DOHH2 (cell line): ENCODE measurements at regions not wholly inside any gene's neighbourhood (a gene's known extent, or its start where the extent isn't known, plus 50 kb on each side); places are given as distances from the start of the nearest gene placed in this dataset.

Experiments
- H3F3A ChIP-seq: fragments of 200-600 bp; sonication (generic), shearing (Covaris generic); 2 replicates; pipeline ENCODE4 v1.6.0; 2016; ENCODE audit warnings: antibody characterized with exemption, mild to moderate bottlenecking; ENCODE audit not compliant: control insufficient read depth, insufficient read depth
- H3K27ac ChIP-seq: fragments of 200-600 bp; sonication (generic); 2 replicates; pipeline ENCODE4 v1.5.1; 2014; ENCODE audit warnings: low read depth, mild to moderate bottlenecking, low read length, moderate library complexity
- H3K27me3 ChIP-seq: fragments of 200-600 bp; sonication (generic); 2 replicates; pipeline ENCODE4 v1.6.1; 2014; ENCODE audit warnings: mild to moderate bottlenecking, low read length, mixed read lengths; ENCODE audit not compliant: control insufficient read depth
- H3K36me3 ChIP-seq: fragments of 200-600 bp; sonication (generic); 2 replicates; pipeline ENCODE4 v1.6.1; 2014; ENCODE audit warnings: mild to moderate bottlenecking, low read length, moderate library complexity, mixed read lengths; ENCODE audit not compliant: control insufficient read depth
- H3K4me1 ChIP-seq: fragments of 200-600 bp; sonication (generic); 2 replicates; pipeline ENCODE4 v1.6.1; 2014; ENCODE audit warnings: mild to moderate bottlenecking, low read length, mixed read lengths; ENCODE audit not compliant: control insufficient read depth
- H3K4me2 ChIP-seq: fragments of 200-600 bp; sonication (generic); 2 replicates; pipeline ENCODE4 v1.6.0; 2014; ENCODE audit warnings: mild to moderate bottlenecking, low read length, moderate library complexity
- H3K4me3 ChIP-seq: fragments of 200-600 bp; sonication (generic); 2 replicates; pipeline ENCODE4 v1.5.1; 2014; ENCODE audit warnings: mild to moderate bottlenecking, low read length, mixed read lengths
- H3K79me2 ChIP-seq: fragments of 200-600 bp; sonication (generic); 2 replicates; pipeline ENCODE4 v1.6.1; 2014; ENCODE audit warnings: mild to moderate bottlenecking, low read length, mixed read lengths; ENCODE audit not compliant: control insufficient read depth
- H3K9me2 ChIP-seq: fragments of 200-600 bp; sonication (generic); replicated peaks from 2 replicates; pipeline ENCODE4 v1.6.1; 2014; ENCODE audit warnings: mild to moderate bottlenecking, low read length, mixed read lengths; ENCODE audit not compliant: control insufficient read depth
- H3K9me3 ChIP-seq: fragments of 200-600 bp; sonication (generic); 2 replicates; pipeline ENCODE4 v1.6.1; 2014; ENCODE audit warnings: antibody characterized with exemption, low read length, mixed read lengths; ENCODE audit not compliant: control insufficient read depth, insufficient read depth
- H4K20me1 ChIP-seq: fragments of 200-600 bp; sonication (generic); 2 replicates; pipeline ENCODE4 v1.6.0; 2014; ENCODE audit warnings: low read depth, mild to moderate bottlenecking, antibody characterized with exemption, low read length, moderate library complexity; ENCODE audit not compliant: control insufficient read depth, insufficient read depth
- EZH2phosphoT487 ChIP-seq: fragments of 200-600 bp; sonication (generic); IDR thresholded peaks from 2 replicates; pipeline ENCODE4 v1.6.1; 2017; ENCODE audit warnings: borderline replicate concordance, mild to moderate bottlenecking, antibody characterized with exemption, low read length, moderate library complexity, mixed read lengths
- TF ChIP-seq, protein P1 (sequence below): fragments of 200-600 bp; sonication (generic); IDR thresholded peaks from one replicate; pipeline ENCODE4 v1.5.1; 2014; ENCODE audit warnings: antibody characterized with exemption, mild to moderate bottlenecking, low read depth, low read length; ENCODE audit not compliant: poor library complexity, severe bottlenecking

DNA sequence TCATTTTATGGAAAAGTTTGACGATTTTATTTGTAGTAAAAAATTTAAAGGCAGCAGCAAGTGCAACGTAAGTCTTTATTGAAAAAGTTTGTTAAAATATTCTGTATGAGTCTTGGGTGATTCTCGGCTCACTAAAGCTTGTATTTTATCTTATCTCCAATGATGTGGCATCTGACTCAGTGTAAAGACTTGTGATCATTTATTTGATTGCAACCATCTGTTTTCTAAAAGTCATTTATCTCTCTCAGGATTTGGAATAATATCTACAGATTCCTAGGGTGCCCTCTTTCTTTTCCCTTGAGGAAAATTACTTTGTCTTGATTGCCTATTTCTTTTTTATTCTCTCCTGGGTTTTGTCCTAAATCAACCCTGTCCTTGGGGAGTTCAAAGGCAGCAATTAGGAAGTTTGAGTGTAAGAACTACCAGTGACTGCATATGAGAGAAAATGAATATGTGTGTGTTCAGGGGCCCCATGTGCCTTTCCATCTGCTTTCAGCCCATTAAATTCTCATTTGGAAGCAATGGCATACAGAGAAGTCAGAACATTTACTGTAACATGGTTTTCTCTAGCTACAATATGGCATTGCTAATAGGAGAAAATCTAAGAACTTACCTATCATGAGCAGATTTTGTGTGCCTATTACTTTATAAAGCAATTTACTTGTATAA lies 575.0 kb upstream of the CHRM3 start:
- H4K20me1 ChIP-seq, result no peaks in the 10 kb centered on the region
- no peaks in the 10 kb centered on the region for H3K36me3 ChIP-seq
- TF ChIP-seq, protein P1, sequence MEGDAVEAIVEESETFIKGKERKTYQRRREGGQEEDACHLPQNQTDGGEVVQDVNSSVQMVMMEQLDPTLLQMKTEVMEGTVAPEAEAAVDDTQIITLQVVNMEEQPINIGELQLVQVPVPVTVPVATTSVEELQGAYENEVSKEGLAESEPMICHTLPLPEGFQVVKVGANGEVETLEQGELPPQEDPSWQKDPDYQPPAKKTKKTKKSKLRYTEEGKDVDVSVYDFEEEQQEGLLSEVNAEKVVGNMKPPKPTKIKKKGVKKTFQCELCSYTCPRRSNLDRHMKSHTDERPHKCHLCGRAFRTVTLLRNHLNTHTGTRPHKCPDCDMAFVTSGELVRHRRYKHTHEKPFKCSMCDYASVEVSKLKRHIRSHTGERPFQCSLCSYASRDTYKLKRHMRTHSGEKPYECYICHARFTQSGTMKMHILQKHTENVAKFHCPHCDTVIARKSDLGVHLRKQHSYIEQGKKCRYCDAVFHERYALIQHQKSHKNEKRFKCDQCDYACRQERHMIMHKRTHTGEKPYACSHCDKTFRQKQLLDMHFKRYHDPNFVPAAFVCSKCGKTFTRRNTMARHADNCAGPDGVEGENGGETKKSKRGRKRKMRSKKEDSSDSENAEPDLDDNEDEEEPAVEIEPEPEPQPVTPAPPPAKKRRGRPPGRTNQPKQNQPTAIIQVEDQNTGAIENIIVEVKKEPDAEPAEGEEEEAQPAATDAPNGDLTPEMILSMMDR, result no peak
- TF ChIP-seq EZH2phosphoT487, result no peak
- H3K4me2 ChIP-seq, result no peak overlapping the region
- H3K4me1 ChIP-seq, result no peaks in the 10 kb centered on the region
- H3K79me2 ChIP-seq, result no peaks in the 10 kb centered on the region
- no peak overlapping the region for H3K4me3 ChIP-seq
- no peaks in the 10 kb centered on the region for H3F3A ChIP-seq
- no peaks in the 10 kb centered on the region for H3K9me2 ChIP-seq
- no peaks in the 10 kb centered on the region for H3K27me3 ChIP-seq
- H3K9me3 ChIP-seq, result no peaks in the 10 kb centered on the region
- H3K27ac ChIP-seq, result no peak overlapping the region

DNA sequence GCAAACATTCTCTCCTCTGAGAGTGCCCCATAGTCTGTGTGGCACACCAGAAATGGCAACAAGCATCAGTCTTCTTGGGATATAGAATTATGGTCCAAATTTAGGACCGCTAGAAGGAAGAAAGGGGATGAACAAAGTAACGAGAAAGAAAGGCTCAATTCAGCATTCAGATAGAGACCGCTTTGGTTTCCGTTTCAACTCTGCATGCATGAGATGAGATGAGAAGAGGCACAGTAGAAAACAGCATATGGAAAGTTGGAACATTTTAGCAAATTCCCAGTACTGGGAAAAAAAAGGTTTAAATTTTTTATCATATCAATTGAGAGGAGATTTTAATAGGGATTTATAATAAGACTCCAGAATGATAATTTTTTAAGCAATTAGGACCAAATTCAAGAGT lies 595.5 kb upstream of the CHRM3 start:
- H4K20me1 ChIP-seq, result no peaks in the 10 kb centered on the region
- no peaks in the 10 kb centered on the region for H3K9me2 ChIP-seq
- no peak overlapping the region for H3K27ac ChIP-seq
- TF ChIP-seq, protein P1, result no peak
- no peak for TF ChIP-seq EZH2phosphoT487
- no peaks in the 10 kb centered on the region for H3K27me3 ChIP-seq
- 0 out of 2 replicates have a peak, but pooled peaks cover 2% of the 10 kb centered on the region for H3K9me3 ChIP-seq
- no peak overlapping the region for H3K4me2 ChIP-seq
- no peak overlapping the region for H3K4me3 ChIP-seq
- H3F3A ChIP-seq, result no peaks in the 10 kb centered on the region
- no peaks in the 10 kb centered on the region for H3K79me2 ChIP-seq
- no peaks in the 10 kb centered on the region for H3K4me1 ChIP-seq
- no peaks in the 10 kb centered on the region for H3K36me3 ChIP-seq

DNA sequence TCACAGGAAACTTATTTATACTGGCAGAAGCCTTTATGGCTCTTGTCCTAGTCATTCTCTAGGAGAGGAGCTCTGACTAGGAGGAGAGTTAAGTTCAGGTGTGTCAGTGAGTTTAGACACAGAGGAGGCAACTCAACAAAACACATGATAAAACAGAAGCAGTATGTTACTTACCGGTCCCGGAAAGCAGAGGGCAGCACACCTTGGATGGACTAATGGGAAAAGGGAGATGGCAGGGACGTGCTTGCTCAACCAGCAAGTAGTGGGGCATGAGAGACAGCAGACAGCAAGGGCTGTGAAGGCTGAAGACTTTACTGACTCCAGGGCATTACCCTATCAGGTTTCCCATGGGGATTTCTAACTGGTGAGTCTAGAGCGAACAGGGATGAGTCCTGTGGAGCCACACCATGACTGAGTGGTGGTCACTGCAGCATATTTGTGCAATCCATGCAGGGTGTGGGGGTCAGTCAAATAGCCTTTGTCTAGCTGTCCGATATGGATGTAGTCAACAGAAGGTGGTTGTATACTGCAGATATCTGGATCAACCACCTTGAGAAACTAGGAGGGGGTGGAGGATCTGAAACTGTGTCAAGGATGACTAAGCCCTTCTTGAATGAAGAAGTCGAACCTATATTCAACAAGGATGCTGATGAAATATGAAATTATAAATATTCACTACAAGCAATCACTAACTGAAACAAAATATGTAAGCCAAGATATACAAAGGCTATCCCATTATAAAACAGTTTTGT lies 596.3 kb upstream of the CHRM3 start:
- no peak overlapping the region for H3K4me2 ChIP-seq

More for the DNA sequence above, 596.3 kb upstream of the CHRM3 start:
- no peaks in the 10 kb centered on the region for H3F3A ChIP-seq
- no peaks in the 10 kb centered on the region for H3K27me3 ChIP-seq
- H3K27ac ChIP-seq, result no peak overlapping the region
- H4K20me1 ChIP-seq, result no peaks in the 10 kb centered on the region
- no peak overlapping the region for H3K4me3 ChIP-seq
- H3K9me3 ChIP-seq, result 0 out of 2 replicates have a peak, but pooled peaks cover 2% of the 10 kb centered on the region
- no peaks in the 10 kb centered on the region for H3K36me3 ChIP-seq
- TF ChIP-seq EZH2phosphoT487, result no peak
- TF ChIP-seq, protein P1, result no peak
- no peaks in the 10 kb centered on the region for H3K79me2 ChIP-seq
- no peaks in the 10 kb centered on the region for H3K9me2 ChIP-seq
- no peaks in the 10 kb centered on the region for H3K4me1 ChIP-seq
